A549 (cell line): ENCODE measurements at regions not wholly inside any gene's neighbourhood (a gene's known extent, or its start where the extent isn't known, plus 50 kb on each side); places are given as distances from the start of the nearest gene placed in this dataset.
A peak's percentile ranks its signal among the peaks of the same experiment; 100 is the strongest.
"Not testable (repeated sequence)": the region's sequence is repeated elsewhere in the genome, so short reads cannot be mapped to it uniquely, and the experiment has no call there.

ENCODE experiments used
- ATAC-seq, 2 experiments: fragments of 200-7000 bp in 1 of 2; fragments of >200 bp in 1 of 2; cut with Nextera tagmentation in 1 of 2; cut with Tn5 transposase in 1 of 2; 3 replicates each; pipeline versions ENCODE4 v1.8.0 to v1.9.1; 2018 to 2020; ENCODE audit warnings: mild to moderate bottlenecking in 1 of 2, moderate library complexity in 1 of 2
- CTCF ChIA-PET: fragments of 300-600 bp; sonication (Branson Sonifier 250); formaldehyde crosslinking; extraction: SDS; loops from one replicate; lab custom pipeline; 2021; ENCODE audit warnings: antibody characterized with exemption, inconsistent platforms; lab: Yijun Ruan, JAX
- POLR2A ChIA-PET: fragments of 350-600 bp; formaldehyde crosslinking; extraction: SDS; loops from one replicate; lab custom pipeline; 2021; ENCODE audit warnings: antibody characterized with exemption, inconsistent platforms; lab: Yijun Ruan, JAX
- DNase-seq, 2 experiments: peaks; one replicate each; pipeline versions ENCODE4 v3.0.0 to v3.0.0-alpha.2; 2011 to 2016; ENCODE audit warnings: low read depth in 1 of 2, low spot score in 1 of 2
- FAIRE-seq: peaks from 2 replicates; lab custom pipeline; 2011; peaks lifted over from hg19 to GRCh38; lab: Jason Lieb, UNC
- H3K27ac ChIP-seq, 2 experiments: fragments of >200 bp; sonication (Bioruptor Twin); formaldehyde crosslinking; 3 replicates each; pipeline ENCODE4 v1.5.1; 2016 to 2017
- H3K4me1 ChIP-seq: fragments of >200 bp; sonication (Bioruptor Twin); formaldehyde crosslinking; 3 replicates; pipeline ENCODE4 v1.6.1; 2016
- H3K4me2 ChIP-seq: fragments of >200 bp; sonication (Bioruptor Twin); formaldehyde crosslinking; 3 replicates; pipeline ENCODE4 v1.6.1; 2016
- H3K4me3 ChIP-seq: fragments of >200 bp; sonication (Bioruptor Twin); formaldehyde crosslinking; 3 replicates; pipeline ENCODE4 v1.5.1; 2016
- H3K9me3 ChIP-seq: fragments of >200 bp; sonication (Bioruptor Twin); formaldehyde crosslinking; 3 replicates; pipeline ENCODE4 v1.6.1; 2016
- CHD2 ChIP-seq: fragments of 150-350 bp; IDR thresholded peaks from 2 replicates; pipeline ENCODE4 v1.6.1; 2014; ENCODE audit warnings: low read length; ENCODE audit not compliant: partially characterized antibody
- CTCF ChIP-seq: fragments of >200 bp; sonication (Bioruptor Twin); formaldehyde crosslinking; IDR thresholded peaks from 3 replicates; pipeline ENCODE4 v1.5.1; 2016
- E2F6 ChIP-seq: IDR thresholded peaks from 2 replicates; pipeline ENCODE4 v1.6.1; 2012; ENCODE audit warnings: low read depth, borderline replicate concordance
- HDAC2 ChIP-seq: fragments of 200-600 bp; sonication (generic); IDR thresholded peaks from 2 replicates; pipeline ENCODE4 v1.6.1; 2016
- RNF2 ChIP-seq: fragments of 200-600 bp; sonication (generic); IDR thresholded peaks from 2 replicates; pipeline ENCODE4 v1.6.1; 2016; ENCODE audit warnings: low read depth, mild to moderate bottlenecking, antibody characterized with exemption, moderate library complexity, borderline replicate concordance
- SMC3 ChIP-seq: fragments of >200 bp; sonication (Bioruptor Twin); formaldehyde crosslinking; IDR thresholded peaks from 3 replicates; pipeline ENCODE4 v1.6.1; 2018; ENCODE audit warnings: inconsistent platforms
- TFCP2L1 ChIP-seq: fragments of 250-450 bp; sonication (Bioruptor Pico); IDR thresholded peaks from 2 replicates; pipeline ENCODE4 v1.5.0; 2021; ENCODE audit warnings: mild to moderate bottlenecking
- TP53 ChIP-seq: fragments of 250-450 bp; sonication (Bioruptor Pico); IDR thresholded peaks from 2 replicates; pipeline ENCODE4 v1.5.0; 2021; ENCODE audit warnings: mild to moderate bottlenecking, moderate library complexity
- ZSCAN20 ChIP-seq: fragments of 250-450 bp; sonication (Bioruptor Pico); IDR thresholded peaks from 2 replicates; pipeline ENCODE4 v1.8.0; 2022; ENCODE audit warnings: mild to moderate bottlenecking, moderate library complexity
- WGBS: methylation state at CpG from one replicate; pipeline ENCODE4 v1.1.6; 2017; ENCODE audit errors: missing lambda C conversion rate; 5-methylcytosine and 5-hydroxymethylcytosine counted together

GRCh38 chrX:66110112-66110511 lies 53.9 kb upstream of the HEPH start:
- no peak overlapping the region for H3K4me3 ChIP-seq
- no peak overlapping the region for H3K4me2 ChIP-seq
- H3K9me3 ChIP-seq = no peaks in the 10 kb centered on the region
- ChIA-PET POLR2A (no interaction called here), CTCF (interaction anchor here (1.6 kb wide), 1 partner anchor 529 kb away, joined by 4 read pairs; no protein-coding TSS in a partner anchor)
- WGBS = 7% methylated on average over 3 of the region's 3 CpGs
- H3K27ac ChIP-seq = no peak overlapping the region
- DNase-seq (peak; percentile 4 to 9), FAIRE-seq (peak; percentile 49), ATAC-seq (no peak)
- TF ChIP-seq CTCF = 0 out of 3 replicates have a peak, but pooled peaks have one; percentile 16
- no peak for TF ChIP-seq SMC3
- H3K4me1 ChIP-seq = no peaks in the 10 kb centered on the region

- POLR2A ChIA-PET, H3K27ac ChIP-seq, H3K4me1 ChIP-seq, ATAC-seq, H3K4me3 ChIP-seq, H3K9me3 ChIP-seq, DNase-seq, H3K4me2 ChIP-seq, FAIRE-seq, CTCF ChIA-PET: not testable (repeated sequence)
- WGBS = 0% methylated on average over 2 of the region's 4 CpGs
Observed at GRCh38 chrX:66107860-66108259, 56.2 kb upstream of the HEPH start.

GRCh38 chrX:66102398-66102797 lies 61.6 kb upstream of the HEPH start:
- H3K9me3 ChIP-seq, H3K27ac ChIP-seq, H3K4me3 ChIP-seq, DNase-seq, POLR2A ChIA-PET, CTCF ChIA-PET, ATAC-seq, H3K4me2 ChIP-seq, FAIRE-seq, H3K4me1 ChIP-seq: not testable (repeated sequence)
- 3% methylated on average over 3 of the region's 3 CpGs for whole genome bisulfite sequencing

GRCh38 chrX:66098162-66098561 lies 58.3 kb upstream of the VSIG4 start:
- CTCF ChIA-PET = no interaction called here
- FAIRE-seq = no peak
- H3K9me3 ChIP-seq = no peaks in the 10 kb centered on the region
- no peak for TF ChIP-seq SMC3
- TF ChIP-seq CHD2 = no peak
- no peak for TF ChIP-seq TFCP2L1 (CRISPR knock-in tag)
- TF ChIP-seq HDAC2 = no peak
- no peak for TF ChIP-seq RNF2
- no peak for TF ChIP-seq TP53
- no peak for TF ChIP-seq E2F6
- no peak for TF ChIP-seq ZSCAN20 (CRISPR knock-in tag)
- TF ChIP-seq, all 56 proteins: peak for 0
- POLR2A ChIA-PET = no interaction called here
- ATAC-seq (no peak), DNase-seq (no peak)
- Histone ChIP-seq H3K4me2 (no peak overlapping the region), H3K4me3 (no peak overlapping the region), H3K27ac (no peak overlapping the region), H3K4me1 (no peaks in the 10 kb centered on the region)
- WGBS = 27% methylated on average over 2 of the region's 2 CpGs

GRCh38 chrX:66096987-66097386 lies 57.1 kb upstream of the VSIG4 start:
- ATAC-seq, CTCF ChIA-PET: not testable (repeated sequence)

GRCh38 chrX:66090004-66090403 lies 50.1 kb upstream of the VSIG4 start:
- H3K4me1 ChIP-seq, H3K4me2 ChIP-seq, POLR2A ChIA-PET, H3K4me3 ChIP-seq, H3K27ac ChIP-seq, CTCF ChIA-PET, H3K9me3 ChIP-seq, FAIRE-seq, ATAC-seq, DNase-seq: not testable (repeated sequence)

More at GRCh38 chrX:66096987-66097386, 57.1 kb upstream of the VSIG4 start:
- H3K4me2 ChIP-seq, POLR2A ChIA-PET, H3K4me3 ChIP-seq, H3K4me1 ChIP-seq, H3K9me3 ChIP-seq, DNase-seq, H3K27ac ChIP-seq, FAIRE-seq: not testable (repeated sequence)
- 87% methylated on average over 16 of the region's 16 CpGs for WGBS
